HL-60 (cell line): ENCODE measurements at regions not wholly inside any gene's neighbourhood (a gene's known extent, or its start where the extent isn't known, plus 50 kb on each side); places are given as distances from the start of the nearest gene placed in this dataset.

ENCODE experiments used
- DNase-seq, 2 experiments: peaks; one replicate each; pipeline ENCODE4 v3.0.0-alpha.2; 2010 to 2020; ENCODE audit warnings: low read depth in 1 of 2, low spot score in 1 of 2
- H3K27ac ChIP-seq: fragments of 250-450 bp; sonication (Bioruptor Pico); replicated peaks from 2 replicates; pipeline ENCODE4 v1.5.1; 2020; ENCODE audit warnings: mild to moderate bottlenecking, moderate library complexity
- H3K27me3 ChIP-seq: fragments of 250-450 bp; sonication (Bioruptor Pico); 2 replicates; pipeline ENCODE4 v1.5.1; 2021; ENCODE audit warnings: mild to moderate bottlenecking, moderate library complexity; ENCODE audit not compliant: insufficient read depth, poor library complexity, severe bottlenecking
- H3K4me3 ChIP-seq: replicated peaks from 2 replicates; pipeline ENCODE4 v1.5.1; 2011; ENCODE audit warnings: mild to moderate bottlenecking, control low read depth, low read length; ENCODE audit not compliant: insufficient read depth
- GABPA ChIP-seq: IDR thresholded peaks from 2 replicates; pipeline ENCODE4 v1.6.1; 2012; ENCODE audit warnings: low read depth
- POLR2AphosphoS5 ChIP-seq: IDR thresholded peaks from 2 replicates; pipeline ENCODE4 v1.6.1; 2012; ENCODE audit warnings: low read depth
- SPI1 ChIP-seq: IDR thresholded peaks from 2 replicates; pipeline ENCODE4 v1.6.1; 2012; ENCODE audit warnings: low read depth, mild to moderate bottlenecking, borderline replicate concordance
- TF ChIP-seq, protein P1 (sequence below): IDR thresholded peaks from 2 replicates; pipeline ENCODE4 v1.6.1; 2012; ENCODE audit warnings: low read depth; ENCODE audit not compliant: insufficient replicate concordance
- TF ChIP-seq, protein P2 (sequence below): IDR thresholded peaks from one replicate; pipeline ENCODE4 v1.5.1; 2011; ENCODE audit warnings: low read length, control low read depth, inconsistent platforms; ENCODE audit not compliant: insufficient read depth

DNA sequence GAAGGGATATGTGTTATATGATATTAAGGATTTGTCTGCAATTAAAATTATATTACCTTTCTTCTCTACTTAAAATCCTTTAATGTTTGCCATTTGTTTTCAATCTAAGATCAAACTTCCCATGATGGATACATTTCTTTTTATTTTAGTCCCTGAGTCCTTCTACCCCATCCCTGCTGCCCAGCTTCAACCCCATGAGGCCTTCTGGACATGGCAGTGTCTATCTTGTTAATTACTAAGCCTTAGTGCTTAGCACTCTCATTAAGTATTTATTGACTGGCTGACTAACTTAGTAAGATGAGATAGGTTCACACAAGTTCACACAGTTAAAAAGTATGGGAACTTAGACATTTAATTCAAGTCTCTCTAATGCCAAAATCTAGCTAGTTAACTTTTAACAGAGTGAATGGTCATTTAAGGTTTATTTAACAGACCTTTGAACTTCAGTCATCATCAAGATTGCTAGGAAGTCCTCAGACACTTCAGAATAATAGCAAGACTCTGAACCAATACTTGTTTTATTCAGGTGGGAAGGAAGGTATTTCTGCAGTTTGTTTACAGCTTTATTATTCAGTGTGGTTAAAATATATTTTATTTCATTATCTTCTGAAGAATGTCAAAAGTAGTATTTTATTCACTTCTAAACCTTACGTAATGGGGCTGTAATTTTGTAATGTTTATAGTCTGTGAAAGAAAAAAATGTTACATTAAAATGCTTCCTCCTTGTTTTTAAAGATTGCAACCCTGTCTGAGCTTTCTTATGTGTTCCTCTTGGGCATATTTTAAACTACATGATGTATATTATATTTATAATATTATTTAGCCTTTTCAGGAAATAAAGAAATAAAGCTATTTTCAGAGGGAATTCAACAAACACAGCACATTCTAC, 848.9 kb downstream of the REEP3 start:
- no peak overlapping the region for H3K4me3 ChIP-seq
- DNase-seq = no peak
- no peaks in the 10 kb centered on the region for H3K27me3 ChIP-seq
- no peak for TF ChIP-seq SPI1
- no peak overlapping the region for H3K27ac ChIP-seq

DNA sequence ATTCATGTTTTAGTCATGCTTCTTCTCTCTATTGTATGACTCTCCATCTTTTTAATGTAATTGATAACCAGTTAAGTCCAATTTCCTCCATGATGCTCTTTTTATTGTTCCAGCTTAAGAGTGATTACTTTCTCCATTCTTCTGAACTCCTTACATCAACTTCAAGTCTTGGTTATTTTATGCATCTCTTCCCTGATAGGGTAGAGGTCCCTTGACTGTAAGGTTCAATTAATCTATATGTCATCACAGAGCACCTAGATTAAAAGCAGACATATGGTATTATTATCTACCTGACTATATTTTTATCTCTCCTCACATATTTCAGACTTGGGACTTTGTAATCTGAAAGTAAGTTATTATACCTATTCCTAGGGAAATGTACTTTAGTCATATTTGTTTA, 853.1 kb downstream of the REEP3 start:
- TF ChIP-seq SPI1 (no peak), GABPA (no peak), POLR2AphosphoS5 (no peak)
- TF ChIP-seq, protein P1, sequence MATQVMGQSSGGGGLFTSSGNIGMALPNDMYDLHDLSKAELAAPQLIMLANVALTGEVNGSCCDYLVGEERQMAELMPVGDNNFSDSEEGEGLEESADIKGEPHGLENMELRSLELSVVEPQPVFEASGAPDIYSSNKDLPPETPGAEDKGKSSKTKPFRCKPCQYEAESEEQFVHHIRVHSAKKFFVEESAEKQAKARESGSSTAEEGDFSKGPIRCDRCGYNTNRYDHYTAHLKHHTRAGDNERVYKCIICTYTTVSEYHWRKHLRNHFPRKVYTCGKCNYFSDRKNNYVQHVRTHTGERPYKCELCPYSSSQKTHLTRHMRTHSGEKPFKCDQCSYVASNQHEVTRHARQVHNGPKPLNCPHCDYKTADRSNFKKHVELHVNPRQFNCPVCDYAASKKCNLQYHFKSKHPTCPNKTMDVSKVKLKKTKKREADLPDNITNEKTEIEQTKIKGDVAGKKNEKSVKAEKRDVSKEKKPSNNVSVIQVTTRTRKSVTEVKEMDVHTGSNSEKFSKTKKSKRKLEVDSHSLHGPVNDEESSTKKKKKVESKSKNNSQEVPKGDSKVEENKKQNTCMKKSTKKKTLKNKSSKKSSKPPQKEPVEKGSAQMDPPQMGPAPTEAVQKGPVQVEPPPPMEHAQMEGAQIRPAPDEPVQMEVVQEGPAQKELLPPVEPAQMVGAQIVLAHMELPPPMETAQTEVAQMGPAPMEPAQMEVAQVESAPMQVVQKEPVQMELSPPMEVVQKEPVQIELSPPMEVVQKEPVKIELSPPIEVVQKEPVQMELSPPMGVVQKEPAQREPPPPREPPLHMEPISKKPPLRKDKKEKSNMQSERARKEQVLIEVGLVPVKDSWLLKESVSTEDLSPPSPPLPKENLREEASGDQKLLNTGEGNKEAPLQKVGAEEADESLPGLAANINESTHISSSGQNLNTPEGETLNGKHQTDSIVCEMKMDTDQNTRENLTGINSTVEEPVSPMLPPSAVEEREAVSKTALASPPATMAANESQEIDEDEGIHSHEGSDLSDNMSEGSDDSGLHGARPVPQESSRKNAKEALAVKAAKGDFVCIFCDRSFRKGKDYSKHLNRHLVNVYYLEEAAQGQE = no peak
- TF ChIP-seq, protein P2, sequence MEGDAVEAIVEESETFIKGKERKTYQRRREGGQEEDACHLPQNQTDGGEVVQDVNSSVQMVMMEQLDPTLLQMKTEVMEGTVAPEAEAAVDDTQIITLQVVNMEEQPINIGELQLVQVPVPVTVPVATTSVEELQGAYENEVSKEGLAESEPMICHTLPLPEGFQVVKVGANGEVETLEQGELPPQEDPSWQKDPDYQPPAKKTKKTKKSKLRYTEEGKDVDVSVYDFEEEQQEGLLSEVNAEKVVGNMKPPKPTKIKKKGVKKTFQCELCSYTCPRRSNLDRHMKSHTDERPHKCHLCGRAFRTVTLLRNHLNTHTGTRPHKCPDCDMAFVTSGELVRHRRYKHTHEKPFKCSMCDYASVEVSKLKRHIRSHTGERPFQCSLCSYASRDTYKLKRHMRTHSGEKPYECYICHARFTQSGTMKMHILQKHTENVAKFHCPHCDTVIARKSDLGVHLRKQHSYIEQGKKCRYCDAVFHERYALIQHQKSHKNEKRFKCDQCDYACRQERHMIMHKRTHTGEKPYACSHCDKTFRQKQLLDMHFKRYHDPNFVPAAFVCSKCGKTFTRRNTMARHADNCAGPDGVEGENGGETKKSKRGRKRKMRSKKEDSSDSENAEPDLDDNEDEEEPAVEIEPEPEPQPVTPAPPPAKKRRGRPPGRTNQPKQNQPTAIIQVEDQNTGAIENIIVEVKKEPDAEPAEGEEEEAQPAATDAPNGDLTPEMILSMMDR = no peak
- H3K27ac ChIP-seq = no peak overlapping the region
- no peak overlapping the region for H3K4me3 ChIP-seq
- no peaks in the 10 kb centered on the region for H3K27me3 ChIP-seq
- no peak for DNase-seq

DNA sequence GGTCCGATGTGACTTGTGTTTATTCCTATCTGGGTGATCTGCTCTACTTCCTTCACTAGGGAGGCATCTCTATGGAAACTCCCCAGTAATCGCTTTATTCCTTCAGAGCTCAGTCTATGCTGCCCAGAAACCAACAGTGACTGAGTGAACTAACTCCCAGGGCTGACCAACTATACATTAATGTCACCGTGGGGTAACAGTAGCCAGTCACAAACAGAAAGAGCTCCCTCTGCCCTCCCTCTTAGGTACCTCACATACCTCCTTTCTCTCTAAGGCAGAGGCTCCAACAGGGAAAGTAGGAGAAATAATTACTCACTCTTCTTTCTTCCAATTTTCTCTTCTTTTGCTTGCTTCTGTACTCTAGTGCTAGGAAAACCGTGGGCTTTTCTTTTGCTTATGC, 855.0 kb downstream of the REEP3 start:
- Histone ChIP-seq H3K27ac (no peak overlapping the region), H3K27me3 (no peaks in the 10 kb centered on the region), H3K4me3 (no peak overlapping the region)
- DNase-seq = no peak
- TF ChIP-seq, protein P2 = no peak
- TF ChIP-seq SPI1 = no peak
- TF ChIP-seq, protein P1 = no peak
- TF ChIP-seq GABPA = no peak
- no peak for TF ChIP-seq POLR2AphosphoS5

DNA sequence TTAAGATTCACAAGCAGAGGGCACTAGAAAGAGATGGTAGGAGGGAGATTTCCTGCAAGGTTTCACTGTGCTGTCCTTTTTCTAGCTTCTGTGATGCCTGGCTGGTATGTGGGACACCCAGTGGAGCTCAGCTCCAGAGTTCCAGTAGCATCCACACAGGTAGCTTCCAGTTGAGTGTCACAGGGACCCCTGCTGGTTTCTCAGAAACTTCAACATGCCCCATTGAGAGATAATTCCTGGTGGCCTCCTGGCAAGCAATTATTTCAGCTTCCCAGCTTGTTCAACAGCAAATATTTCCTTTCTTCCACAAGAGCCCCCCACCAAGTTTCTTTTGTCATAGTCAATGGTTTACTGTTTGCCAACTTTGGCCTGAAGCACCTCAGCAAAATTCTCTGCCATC, 858.7 kb downstream of the REEP3 start:
- Histone ChIP-seq H3K4me3 (no peak overlapping the region), H3K27me3 (no peaks in the 10 kb centered on the region), H3K27ac (no peak overlapping the region)
- TF ChIP-seq, protein P2 = no peak
- TF ChIP-seq POLR2AphosphoS5 (no peak), GABPA (no peak), SPI1 (no peak)
- TF ChIP-seq, protein P1 = no peak
- DNase-seq = no peak
